Activated CD8-positive, alpha-beta memory T cell treated with anti-CD3 and anti-CD28 coated beads, Interleukin-2, amount 10 ng/mL, durations not matched to agents 7 days and 5 days (primary cell): ENCODE measurements at regions not wholly inside any gene's neighbourhood (a gene's known extent, or its start where the extent isn't known, plus 50 kb on each side); places are given as distances from the start of the nearest gene placed in this dataset.

Experiments
- ATAC-seq: fragments of 150-1000 bp; cut with Tn5 transposase; one replicate; pipeline ENCODE4 v1.10.0; 2021; ENCODE audit warnings: moderate library complexity
- CTCF ChIA-PET: fragments of 350-600 bp; sonication (Branson Sonifier 250); formaldehyde crosslinking; loops from one replicate; lab custom pipeline; 2021; ENCODE audit warnings: antibody characterized with exemption; lab: Charles Lee
- DNase-seq: peaks from one replicate; pipeline ENCODE4 v3.0.0-alpha.2; 2020
- H3K27ac Mint-ChIP-seq: one replicate; pipeline ENCODE4 v1.8.0; 2021; ENCODE audit warnings: mild to moderate bottlenecking, mixed read lengths
- H3K27me3 Mint-ChIP-seq: one replicate; pipeline ENCODE4 v1.8.0; 2021; ENCODE audit warnings: mixed read lengths
- H3K36me3 Mint-ChIP-seq: one replicate; pipeline ENCODE4 v1.8.0; 2021; ENCODE audit warnings: mild to moderate bottlenecking, mixed read lengths
- H3K4me1 Mint-ChIP-seq: one replicate; pipeline ENCODE4 v1.8.0; 2021; ENCODE audit warnings: mixed read lengths
- H3K4me3 Mint-ChIP-seq: one replicate; pipeline ENCODE4 v1.8.0; 2021; ENCODE audit warnings: mild to moderate bottlenecking, moderate library complexity, mixed read lengths
- H3K9me3 Mint-ChIP-seq: one replicate; pipeline ENCODE4 v1.8.0; 2022; ENCODE audit warnings: low read depth, mixed read lengths

DNA sequence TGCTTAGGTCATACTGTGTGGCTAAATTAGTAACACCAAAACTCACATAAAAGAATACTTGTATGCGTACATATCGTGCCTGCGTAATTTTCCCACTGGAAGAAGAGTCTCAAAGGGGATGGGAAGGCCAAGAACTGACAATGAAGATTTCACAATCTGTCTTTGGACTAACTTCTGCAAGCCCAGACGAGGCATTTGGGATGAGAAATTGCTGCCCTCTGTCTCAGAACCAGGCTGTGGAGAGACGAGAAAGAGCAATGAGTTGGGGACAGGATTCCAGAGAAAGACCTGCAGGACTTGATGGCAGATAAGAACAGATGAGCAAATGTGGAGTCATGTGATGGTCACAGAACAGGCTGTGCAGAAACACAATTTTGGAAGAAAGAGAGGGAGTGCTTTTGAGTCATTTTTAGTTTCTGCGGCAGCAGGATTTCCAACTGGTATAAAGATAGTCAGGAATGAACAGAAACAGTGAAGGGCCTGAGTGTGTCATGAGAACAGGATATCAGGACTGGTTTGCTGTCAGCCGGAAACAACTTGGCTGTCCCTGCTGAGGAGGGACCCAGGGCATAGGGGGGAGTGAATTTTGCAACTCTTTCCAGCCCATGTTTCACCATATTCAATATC is 82.7 kb upstream of the CTSC start:
- H3K27ac Mint-ChIP-seq, result peak overlapping the region; percentile 96
- no peak overlapping the region for H3K4me3 Mint-ChIP-seq
- CTCF ChIA-PET, result interaction anchor here (1.1 kb wide), 1 partner anchor 82 kb away, joined by 4 read pairs; the partner anchor contains the start of gene CTSC
- H3K9me3 Mint-ChIP-seq, result peaks cover 2% of the 10 kb centered on the region
- H3K27me3 Mint-ChIP-seq, result no peaks in the 10 kb centered on the region
- peaks cover 38% of the 10 kb centered on the region for H3K36me3 Mint-ChIP-seq
- DNase-seq (no peak), ATAC-seq (no peak)
- peaks cover 82% of the 10 kb centered on the region for H3K4me1 Mint-ChIP-seq

DNA sequence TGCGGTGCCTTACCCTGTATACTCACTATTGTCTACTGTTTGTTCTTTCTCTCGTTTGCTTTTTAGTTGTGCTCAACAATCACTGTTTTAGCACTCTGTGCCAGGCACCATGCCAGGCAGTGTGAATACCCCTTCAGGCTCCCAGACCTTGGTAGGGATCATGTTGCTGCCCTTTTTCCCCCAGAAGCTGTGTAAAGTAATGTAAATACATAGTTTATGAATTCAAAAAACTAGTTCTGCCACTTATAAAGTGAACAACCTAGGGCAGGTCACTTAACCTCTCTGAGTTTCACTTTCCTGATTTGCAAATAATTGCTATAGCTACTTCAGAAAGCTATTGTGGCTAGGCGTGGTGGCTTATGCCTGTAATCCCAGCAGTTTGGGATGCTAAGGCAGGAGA is 81.0 kb upstream of the CTSC start:
- Mint-ChIP-seq H3K27me3 (no peaks in the 10 kb centered on the region), H3K4me3 (no peak overlapping the region), H3K27ac (peak overlapping the region; percentile 48), H3K9me3 (peaks cover 2% of the 10 kb centered on the region), H3K4me1 (peaks cover 87% of the 10 kb centered on the region), H3K36me3 (peaks cover 30% of the 10 kb centered on the region)
- ATAC-seq, result no peak
- CTCF ChIA-PET, result interaction anchor here (1.1 kb wide), 1 partner anchor 12 kb away, joined by 3 read pairs; no protein-coding TSS in a partner anchor
- no peak for DNase-seq

DNA sequence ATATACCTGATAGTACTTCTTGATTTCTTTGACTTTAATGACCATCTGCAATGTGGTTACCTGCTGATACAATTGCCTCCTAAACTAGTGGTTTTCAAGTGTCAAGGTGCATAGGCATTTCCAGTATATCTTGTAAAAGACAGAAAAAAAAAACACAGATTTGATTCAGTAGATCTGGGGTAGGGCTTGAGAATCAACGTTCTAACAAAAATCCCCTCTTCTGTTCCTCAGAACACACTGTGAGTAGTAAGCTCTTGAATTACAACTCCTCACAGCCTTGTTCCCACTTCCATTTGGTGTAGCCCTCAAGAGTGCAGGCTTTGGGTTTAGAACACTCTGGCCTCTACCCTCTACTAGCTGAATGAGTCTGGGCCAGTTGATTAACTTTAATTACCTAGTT is 78.0 kb upstream of the CTSC start:
- H3K4me3 Mint-ChIP-seq, result peak overlapping the region; percentile 47
- H3K27ac Mint-ChIP-seq, result peak overlapping the region; percentile 84
- peaks cover 75% of the 10 kb centered on the region for H3K4me1 Mint-ChIP-seq
- CTCF ChIA-PET, result interaction anchor here (1.2 to 1.5 kb wide), 3 partner anchors 58 to 312 kb away, joined by 3 to 4 read pairs (median 3); partner anchors contain the start of gene CTSC
- H3K36me3 Mint-ChIP-seq, result peaks cover 33% of the 10 kb centered on the region
- DNase-seq (no peak), ATAC-seq (peak; percentile 22)
- H3K27me3 Mint-ChIP-seq, result peaks cover 2% of the 10 kb centered on the region
- peaks cover 5% of the 10 kb centered on the region for H3K9me3 Mint-ChIP-seq

DNA sequence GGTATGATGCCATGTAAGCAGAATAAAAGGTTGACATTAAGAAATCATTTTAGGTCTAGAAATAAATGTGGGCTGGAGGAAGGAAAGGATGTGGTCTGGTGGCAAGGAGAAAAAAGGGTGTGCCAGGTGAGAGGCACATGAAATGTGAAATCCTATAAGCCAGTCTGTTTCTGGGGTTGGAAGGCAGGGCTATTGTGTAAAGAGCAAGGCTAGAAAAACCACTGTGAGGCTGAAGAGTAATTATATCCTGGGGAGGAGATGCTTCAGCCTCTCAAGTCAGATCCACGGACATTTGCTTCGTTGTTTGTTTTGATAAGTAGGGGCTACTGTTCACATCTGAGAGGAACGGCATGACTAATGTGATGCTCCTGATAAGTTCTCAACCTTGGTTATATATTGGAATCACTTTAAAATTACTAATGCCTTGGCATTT is 77.5 kb upstream of the CTSC start:
- H3K36me3 Mint-ChIP-seq, result peaks cover 35% of the 10 kb centered on the region
- H3K27me3 Mint-ChIP-seq, result peaks cover 2% of the 10 kb centered on the region
- peaks cover 70% of the 10 kb centered on the region for H3K4me1 Mint-ChIP-seq
- H3K4me3 Mint-ChIP-seq, result peak overlapping the region; percentile 47
- H3K9me3 Mint-ChIP-seq, result peaks cover 8% of the 10 kb centered on the region
- CTCF ChIA-PET, result interaction anchor here (1.3 to 1.5 kb wide), 2 partner anchors 57 to 311 kb away, joined by 3 to 4 read pairs; no protein-coding TSS in a partner anchor
- peak; percentile 79 for DNase-seq
- peak overlapping the region; percentile 84 for H3K27ac Mint-ChIP-seq
- peak; percentile 80 for ATAC-seq

GRCh38 chr11:88414385-88414861 is 76.9 kb upstream of the CTSC start:
- peak overlapping the region; percentile 47 for H3K4me3 Mint-ChIP-seq
- peaks cover 31% of the 10 kb centered on the region for H3K36me3 Mint-ChIP-seq

GRCh38 chr11:88411265-88411664 is 73.7 kb upstream of the CTSC start:
- Mint-ChIP-seq H3K4me3 (no peak overlapping the region), H3K27ac (no peak overlapping the region), H3K27me3 (peaks cover 2% of the 10 kb centered on the region), H3K9me3 (peaks cover 5% of the 10 kb centered on the region), H3K36me3 (peaks cover 16% of the 10 kb centered on the region), H3K4me1 (peaks cover 41% of the 10 kb centered on the region)
- no peak for ATAC-seq
- CTCF ChIA-PET, result no interaction called here
- DNase-seq, result no peak

More at GRCh38 chr11:88414385-88414861, 76.9 kb upstream of the CTSC start:
- ATAC-seq (peak; percentile 60), DNase-seq (peak; percentile 50)
- CTCF ChIA-PET, result interaction anchor here (1.0 to 1.6 kb wide), 3 partner anchors 47 to 311 kb away, joined by 3 to 6 read pairs (median 3); no protein-coding TSS in a partner anchor
- H3K27me3 Mint-ChIP-seq, result peaks cover 2% of the 10 kb centered on the region
- peaks cover 5% of the 10 kb centered on the region for H3K9me3 Mint-ChIP-seq
- peaks cover 64% of the 10 kb centered on the region for H3K4me1 Mint-ChIP-seq
- H3K27ac Mint-ChIP-seq, result peak overlapping the region; percentile 84

GRCh38 chr11:88410656-88411055 is 73.1 kb upstream of the CTSC start:
- Mint-ChIP-seq H3K4me3 (no peak overlapping the region), H3K27me3 (peaks cover 2% of the 10 kb centered on the region), H3K9me3 (peaks cover 5% of the 10 kb centered on the region), H3K36me3 (peaks cover 15% of the 10 kb centered on the region), H3K4me1 (peaks cover 39% of the 10 kb centered on the region), H3K27ac (no peak overlapping the region)
- DNase-seq (no peak), ATAC-seq (no peak)
- CTCF ChIA-PET, result no interaction called here

- no peak for ATAC-seq
- Mint-ChIP-seq H3K27ac (no peak overlapping the region), H3K36me3 (peaks cover 15% of the 10 kb centered on the region), H3K4me3 (no peak overlapping the region), H3K9me3 (peaks cover 5% of the 10 kb centered on the region), H3K27me3 (peaks cover 2% of the 10 kb centered on the region), H3K4me1 (peaks cover 37% of the 10 kb centered on the region)
- CTCF ChIA-PET, result no interaction called here
- DNase-seq, result no peak
Measured at GRCh38 chr11:88410056-88410455, 72.5 kb upstream of the CTSC start.

DNA sequence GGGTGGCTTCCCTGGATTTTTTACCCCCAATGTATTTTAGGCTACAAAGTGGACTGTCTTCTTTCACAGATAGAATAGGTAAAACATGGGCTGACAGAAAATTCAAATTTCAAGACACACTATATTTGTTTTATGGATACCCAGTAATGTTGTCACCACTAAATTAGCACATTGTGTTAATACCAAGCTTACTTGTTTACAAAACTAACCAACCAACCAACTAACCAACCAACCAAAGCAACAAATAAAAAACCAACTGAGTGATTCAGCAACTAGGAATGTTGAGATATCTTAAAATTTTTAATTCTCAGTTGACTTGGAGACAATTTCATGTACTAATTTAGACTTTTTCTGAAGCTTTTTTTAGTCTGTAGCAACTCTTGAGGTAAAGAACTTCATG is 69.3 kb upstream of the CTSC start:
- H3K9me3 Mint-ChIP-seq, result peaks cover 2% of the 10 kb centered on the region
- H3K27ac Mint-ChIP-seq, result no peak overlapping the region
- no peak for DNase-seq
- H3K27me3 Mint-ChIP-seq, result no peaks in the 10 kb centered on the region
- no peak for ATAC-seq
- peaks cover 5% of the 10 kb centered on the region for H3K36me3 Mint-ChIP-seq
- peaks cover 28% of the 10 kb centered on the region for H3K4me1 Mint-ChIP-seq
- no peak overlapping the region for H3K4me3 Mint-ChIP-seq
- CTCF ChIA-PET, result no interaction called here

DNA sequence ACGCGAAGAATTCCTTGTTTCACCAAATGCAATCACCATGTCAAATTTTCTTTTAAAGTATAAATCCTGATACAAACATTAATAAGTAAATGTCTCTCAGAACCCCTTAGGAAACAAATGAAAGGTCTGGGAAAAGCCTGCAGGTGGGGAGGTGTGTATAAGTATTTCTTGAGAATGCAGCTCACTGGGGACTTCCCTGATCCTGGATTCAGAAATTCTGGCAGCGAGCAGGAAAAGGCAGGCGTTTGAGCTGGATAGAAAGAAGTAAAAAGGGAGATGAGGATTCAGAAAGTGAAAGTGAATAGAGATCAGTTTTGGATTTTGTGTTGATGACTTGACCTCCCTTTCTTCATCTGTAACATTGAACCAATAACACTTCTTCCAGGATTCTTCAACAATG is 68.3 kb upstream of the CTSC start:
- ATAC-seq (no peak), DNase-seq (no peak)
- H3K4me1 Mint-ChIP-seq, result peaks cover 25% of the 10 kb centered on the region
- peaks cover 5% of the 10 kb centered on the region for H3K36me3 Mint-ChIP-seq
- no peak overlapping the region for H3K4me3 Mint-ChIP-seq
- H3K9me3 Mint-ChIP-seq, result peaks cover 2% of the 10 kb centered on the region
- no peaks in the 10 kb centered on the region for H3K27me3 Mint-ChIP-seq
- no peak overlapping the region for H3K27ac Mint-ChIP-seq
- CTCF ChIA-PET, result no interaction called here

- H3K36me3 Mint-ChIP-seq, result peaks cover 4% of the 10 kb centered on the region
- H3K9me3 Mint-ChIP-seq, result peaks cover 1% of the 10 kb centered on the region
- DNase-seq (no peak), ATAC-seq (no peak)
- H3K27ac Mint-ChIP-seq, result no peak overlapping the region
- no peak overlapping the region for H3K4me3 Mint-ChIP-seq
- no peaks in the 10 kb centered on the region for H3K27me3 Mint-ChIP-seq
- H3K4me1 Mint-ChIP-seq, result peaks cover 25% of the 10 kb centered on the region
- CTCF ChIA-PET, result interaction anchor here (1.0 to 1.4 kb wide), 3 partner anchors 8 to 79 kb away, joined by 3 to 4 read pairs (median 3); partner anchors contain the start of gene CTSC
Measured at GRCh38 chr11:88404932-88405710, 67.6 kb upstream of the CTSC start.

- DNase-seq, result no peak
- Mint-ChIP-seq H3K27ac (no peak overlapping the region), H3K4me1 (peaks cover 25% of the 10 kb centered on the region), H3K36me3 (peaks cover 8% of the 10 kb centered on the region), H3K4me3 (no peak overlapping the region), H3K27me3 (no peaks in the 10 kb centered on the region), H3K9me3 (no peaks in the 10 kb centered on the region)
- ATAC-seq, result no peak
- CTCF ChIA-PET, result interaction anchor here (1.0 to 1.4 kb wide), 3 partner anchors 9 to 80 kb away, joined by 3 to 4 read pairs (median 3); partner anchors contain the start of gene CTSC
Measured at GRCh38 chr11:88404391-88404790, 66.9 kb upstream of the CTSC start.

DNA sequence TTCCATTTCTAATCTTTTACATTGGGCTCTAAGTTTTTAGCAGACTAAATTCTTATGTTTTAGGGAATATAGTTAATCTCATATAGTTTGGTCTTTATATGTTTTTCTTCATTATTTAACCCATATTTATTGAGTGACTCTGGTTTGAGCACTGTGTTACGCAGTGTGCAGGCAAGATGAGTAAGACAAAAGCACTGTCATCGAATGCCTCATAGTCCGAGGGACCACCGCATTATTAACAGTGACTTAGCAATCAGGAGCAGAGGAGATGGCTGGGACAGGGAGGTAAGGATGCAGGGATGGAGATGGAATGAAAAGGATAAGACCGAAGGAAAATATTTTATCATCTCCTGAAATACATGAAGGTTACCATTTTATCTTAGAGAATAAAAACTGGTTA is 65.2 kb upstream of the CTSC start:
- CTCF ChIA-PET, result no interaction called here
- no peak overlapping the region for H3K27ac Mint-ChIP-seq
- H3K36me3 Mint-ChIP-seq, result peaks cover 9% of the 10 kb centered on the region
- no peaks in the 10 kb centered on the region for H3K9me3 Mint-ChIP-seq
- peaks cover 32% of the 10 kb centered on the region for H3K4me1 Mint-ChIP-seq
- no peak overlapping the region for H3K4me3 Mint-ChIP-seq
- DNase-seq (no peak), ATAC-seq (no peak)
- no peaks in the 10 kb centered on the region for H3K27me3 Mint-ChIP-seq
